HuH-7 (cell line): ENCODE measurements at regions not wholly inside any gene's neighbourhood (a gene's known extent, or its start where the extent isn't known, plus 50 kb on each side); places are given as distances from the start of the nearest gene placed in this dataset.
"Not testable (repeated sequence)": the region's sequence is repeated elsewhere in the genome, so short reads cannot be mapped to it uniquely, and the experiment has no call there.

Experiments
- DNase-seq: peaks from one replicate; pipeline ENCODE4 v3.0.0; 2011; ENCODE audit warnings: low spot score

- DNase-seq, result not testable (repeated sequence)
These were observed 185.9 kb upstream of the ZNF644 start for GRCh38 chr1:91207691-91208090.

- DNase-seq, result not testable (repeated sequence)
These were observed 182.3 kb upstream of the ZNF644 start for GRCh38 chr1:91204150-91204549.

- DNase-seq, result no peak
These were observed 179.9 kb upstream of the ZNF644 start for GRCh38 chr1:91201694-91202093.

GRCh38 chr1:91201176-91201575 is 179.3 kb upstream of the ZNF644 start:
- DNase-seq, result no peak

- DNase-seq, result no peak
These were observed 178.8 kb upstream of the ZNF644 start for GRCh38 chr1:91200675-91201074.

GRCh38 chr1:91199988-91200387 is 178.2 kb upstream of the ZNF644 start:
- DNase-seq, result no peak

GRCh38 chr1:91190996-91191395 is 169.2 kb upstream of the ZNF644 start:
- no peak for DNase-seq

- no peak for DNase-seq
These were observed 167.3 kb upstream of the ZNF644 start for GRCh38 chr1:91189096-91189495.

- DNase-seq, result not testable (repeated sequence)
These were observed 161.0 kb upstream of the ZNF644 start for GRCh38 chr1:91182807-91183206.

- DNase-seq, result no peak
These were observed 154.4 kb upstream of the ZNF644 start for GRCh38 chr1:91176250-91176649.

- no peak for DNase-seq
These were observed 152.9 kb upstream of the ZNF644 start for GRCh38 chr1:91174734-91175133.

GRCh38 chr1:91173346-91173890 is 151.6 kb upstream of the ZNF644 start:
- DNase-seq, result no peak

GRCh38 chr1:91172541-91172940 is 150.7 kb upstream of the ZNF644 start:
- no peak for DNase-seq

GRCh38 chr1:91171898-91172297 is 150.1 kb upstream of the ZNF644 start:
- no peak for DNase-seq

GRCh38 chr1:91170571-91170970 is 148.7 kb upstream of the ZNF644 start:
- no peak for DNase-seq

GRCh38 chr1:91166106-91166712 is 144.4 kb upstream of the ZNF644 start:
- DNase-seq, result peak; percentile 37

GRCh38 chr1:91165033-91165654 is 143.3 kb upstream of the ZNF644 start:
- DNase-seq, result peak; percentile 78

- no peak for DNase-seq
These were observed 140.8 kb upstream of the ZNF644 start for GRCh38 chr1:91162613-91163012.

- DNase-seq, result no peak
These were observed 139.9 kb upstream of the ZNF644 start for GRCh38 chr1:91161749-91162148.

GRCh38 chr1:91161166-91161565 is 139.3 kb upstream of the ZNF644 start:
- no peak for DNase-seq

GRCh38 chr1:91160363-91161075 is 138.7 kb upstream of the ZNF644 start:
- no peak for DNase-seq

- no peak for DNase-seq
These were observed 131.5 kb upstream of the ZNF644 start for GRCh38 chr1:91153341-91153740.

- DNase-seq, result no peak
These were observed 130.5 kb upstream of the ZNF644 start for GRCh38 chr1:91152331-91152730.
